ENCODE measurements at regions not wholly inside any gene's neighbourhood (a gene's known extent, or its start where the extent isn't known, plus 50 kb on each side); places are given as distances from the start of the nearest gene placed in this dataset.

DNA sequence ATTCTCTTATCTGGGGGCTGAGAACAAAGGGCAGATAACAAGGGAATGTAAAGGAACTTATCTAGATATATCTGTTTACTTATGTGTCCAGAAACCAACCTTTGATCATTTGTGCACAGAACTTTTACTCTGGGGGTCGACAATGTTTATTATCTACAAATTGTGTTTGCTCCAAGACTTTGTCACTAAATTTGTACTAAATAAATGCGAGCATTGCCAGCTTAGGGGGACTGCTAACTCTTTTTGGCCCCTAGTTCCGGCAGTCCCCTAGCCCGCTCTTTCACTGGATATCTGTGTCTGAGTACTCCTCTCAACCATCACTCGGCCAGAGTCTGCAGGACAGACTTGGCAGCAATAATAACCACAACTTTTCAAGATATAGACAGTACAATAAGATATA lies 88.2 kb downstream of the FSCB start:
- TF ChIP-seq, protein P1, sequence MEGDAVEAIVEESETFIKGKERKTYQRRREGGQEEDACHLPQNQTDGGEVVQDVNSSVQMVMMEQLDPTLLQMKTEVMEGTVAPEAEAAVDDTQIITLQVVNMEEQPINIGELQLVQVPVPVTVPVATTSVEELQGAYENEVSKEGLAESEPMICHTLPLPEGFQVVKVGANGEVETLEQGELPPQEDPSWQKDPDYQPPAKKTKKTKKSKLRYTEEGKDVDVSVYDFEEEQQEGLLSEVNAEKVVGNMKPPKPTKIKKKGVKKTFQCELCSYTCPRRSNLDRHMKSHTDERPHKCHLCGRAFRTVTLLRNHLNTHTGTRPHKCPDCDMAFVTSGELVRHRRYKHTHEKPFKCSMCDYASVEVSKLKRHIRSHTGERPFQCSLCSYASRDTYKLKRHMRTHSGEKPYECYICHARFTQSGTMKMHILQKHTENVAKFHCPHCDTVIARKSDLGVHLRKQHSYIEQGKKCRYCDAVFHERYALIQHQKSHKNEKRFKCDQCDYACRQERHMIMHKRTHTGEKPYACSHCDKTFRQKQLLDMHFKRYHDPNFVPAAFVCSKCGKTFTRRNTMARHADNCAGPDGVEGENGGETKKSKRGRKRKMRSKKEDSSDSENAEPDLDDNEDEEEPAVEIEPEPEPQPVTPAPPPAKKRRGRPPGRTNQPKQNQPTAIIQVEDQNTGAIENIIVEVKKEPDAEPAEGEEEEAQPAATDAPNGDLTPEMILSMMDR (IDR thresholded peaks at IDR 0.05; ENCODE audit: low read depth, low read length) = no peak
- TF ChIP-seq, protein P2, sequence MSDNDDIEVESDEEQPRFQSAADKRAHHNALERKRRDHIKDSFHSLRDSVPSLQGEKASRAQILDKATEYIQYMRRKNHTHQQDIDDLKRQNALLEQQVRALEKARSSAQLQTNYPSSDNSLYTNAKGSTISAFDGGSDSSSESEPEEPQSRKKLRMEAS (IDR thresholded peaks at IDR 0.05; ENCODE audit: low read depth, low read length) = no peak
- no peak for TF ChIP-seq POLR2A (IDR thresholded peaks at IDR 0.05; ENCODE audit: extremely low read depth, insufficient read length)

Data from NB4 (cell line).